HG03139 (cell line): ENCODE measurements at regions not wholly inside any gene's neighbourhood (a gene's known extent, or its start where the extent isn't known, plus 50 kb on each side); places are given as distances from the start of the nearest gene placed in this dataset.

Source experiments
- ATAC-seq: cut with Tn5 transposase; IDR thresholded peaks from one replicate; pipeline ENCODE4 v1.9.1; 2021; ENCODE audit not compliant: unreplicated experiment

DNA sequence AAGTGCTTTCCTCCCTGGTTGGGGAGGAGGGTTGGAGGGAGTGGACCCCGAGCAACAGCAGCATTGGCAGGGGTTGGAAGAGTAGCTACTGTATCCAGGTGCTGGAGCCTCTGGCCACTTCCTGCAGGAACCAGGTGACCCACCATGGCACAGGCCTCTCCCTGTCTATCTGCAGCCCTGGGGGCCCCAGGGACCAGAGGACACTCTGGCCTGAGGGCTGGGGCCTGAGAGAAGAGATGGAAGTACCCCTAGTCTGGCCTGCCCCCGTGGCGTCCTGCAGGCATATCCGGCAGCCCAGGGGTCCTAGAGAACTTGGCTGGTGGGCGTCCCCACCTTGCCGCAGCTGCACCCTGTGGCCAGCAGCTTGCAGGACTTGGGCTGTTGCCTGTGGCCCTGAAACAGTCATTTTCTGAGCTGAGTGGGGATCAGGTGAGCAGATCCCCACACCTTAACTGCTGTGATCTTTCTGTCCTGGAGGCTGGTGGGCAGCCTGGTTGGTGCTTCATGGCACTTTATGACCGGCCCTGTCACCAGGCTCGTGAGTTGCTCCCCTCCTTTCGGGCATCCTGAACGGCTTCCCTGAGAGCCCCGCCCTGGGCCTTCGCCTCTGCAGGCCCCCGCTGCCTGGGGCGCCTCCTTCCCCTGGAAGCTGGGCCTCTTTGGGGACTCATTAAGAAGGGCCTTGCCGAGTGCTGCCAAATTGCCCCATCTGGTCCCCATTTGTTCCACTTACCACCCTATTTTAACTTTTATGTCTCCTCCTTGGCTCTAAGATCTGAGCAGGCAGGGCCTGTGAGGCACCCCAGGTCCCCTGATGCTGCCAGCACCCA lies 298.6 kb downstream of the SEC14L1 start:
- no peak for ATAC-seq

DNA sequence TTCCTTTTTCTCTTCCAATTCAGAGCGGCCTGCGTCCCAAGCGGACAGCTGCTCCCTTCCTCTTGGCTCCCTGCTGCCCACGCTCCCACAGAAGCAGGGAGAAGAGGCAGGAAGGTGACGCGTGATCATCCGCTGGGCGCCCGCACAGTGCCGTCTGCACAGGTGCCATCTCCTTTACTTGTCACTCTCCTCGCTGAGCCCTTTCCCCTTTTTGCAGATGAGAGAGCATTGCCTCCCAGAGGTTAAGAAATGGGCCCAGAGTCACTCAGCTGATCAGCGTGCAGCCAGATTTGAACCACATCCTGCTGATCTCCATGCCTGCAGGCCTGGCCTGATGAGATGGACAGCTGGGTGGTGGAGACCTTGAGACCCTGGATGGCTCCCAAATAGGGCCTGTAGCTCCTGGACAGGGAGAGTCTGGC lies 299.8 kb downstream of the SEC14L1 start:
- ATAC-seq = no peak

DNA sequence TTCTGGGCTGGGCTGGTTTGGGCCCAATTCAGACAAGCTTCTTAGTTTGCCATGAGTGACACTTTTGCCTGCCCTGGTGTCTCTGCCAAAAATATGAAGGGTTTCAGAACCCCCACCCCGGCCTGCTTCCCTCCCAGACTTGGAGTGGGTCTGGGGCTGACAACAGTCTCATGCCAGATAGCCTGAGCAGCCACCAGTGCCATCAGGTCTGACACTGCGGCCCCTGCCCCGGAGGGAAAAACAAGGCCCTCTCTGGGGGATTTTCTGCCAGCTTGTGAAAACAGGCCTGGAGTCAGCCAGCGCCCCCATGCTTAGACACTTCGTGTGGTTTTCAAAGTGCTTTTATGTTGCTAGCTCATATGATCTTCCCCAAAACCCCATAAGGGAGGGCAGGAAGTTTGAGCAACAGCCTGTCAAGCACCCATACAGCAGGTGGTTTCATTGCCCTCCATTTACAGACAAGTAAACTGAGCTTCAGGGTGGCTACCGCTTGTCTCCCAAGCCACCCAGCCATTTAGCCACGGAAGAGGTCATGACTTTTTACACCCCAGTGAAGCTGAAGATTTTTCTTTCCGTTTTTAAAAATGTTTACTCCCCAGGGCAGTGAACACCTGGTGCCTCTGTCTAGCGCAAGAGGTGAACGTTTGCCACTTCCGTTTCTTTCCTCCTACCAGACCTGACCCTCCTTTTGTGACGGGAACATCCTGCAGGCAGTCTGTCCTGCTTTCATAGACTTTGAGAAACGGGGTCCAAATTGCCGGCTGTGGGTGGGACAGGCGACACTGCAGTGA lies 300.6 kb downstream of the SEC14L1 start:
- peak; percentile 45 for ATAC-seq

DNA sequence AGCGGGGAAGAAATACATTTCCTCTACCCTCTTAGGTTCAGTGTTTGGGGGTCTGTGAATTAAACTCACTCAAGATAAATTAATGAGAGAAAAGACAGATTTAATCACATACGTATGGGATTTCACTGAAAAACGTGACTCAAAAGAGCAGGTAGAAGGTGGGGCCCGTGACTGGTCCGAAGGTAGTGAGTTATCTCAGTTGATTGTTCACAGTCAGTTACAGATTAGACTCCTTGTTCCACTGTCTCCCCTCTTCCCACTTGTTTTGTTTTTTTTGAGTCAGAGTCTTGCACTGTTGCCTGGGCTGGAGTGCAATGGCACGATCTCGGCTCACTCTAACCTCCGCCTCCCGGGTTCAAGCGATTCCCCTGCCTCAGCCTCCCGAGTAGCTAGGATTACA lies 301.2 kb downstream of the SEC14L1 start:
- ATAC-seq = no peak

DNA sequence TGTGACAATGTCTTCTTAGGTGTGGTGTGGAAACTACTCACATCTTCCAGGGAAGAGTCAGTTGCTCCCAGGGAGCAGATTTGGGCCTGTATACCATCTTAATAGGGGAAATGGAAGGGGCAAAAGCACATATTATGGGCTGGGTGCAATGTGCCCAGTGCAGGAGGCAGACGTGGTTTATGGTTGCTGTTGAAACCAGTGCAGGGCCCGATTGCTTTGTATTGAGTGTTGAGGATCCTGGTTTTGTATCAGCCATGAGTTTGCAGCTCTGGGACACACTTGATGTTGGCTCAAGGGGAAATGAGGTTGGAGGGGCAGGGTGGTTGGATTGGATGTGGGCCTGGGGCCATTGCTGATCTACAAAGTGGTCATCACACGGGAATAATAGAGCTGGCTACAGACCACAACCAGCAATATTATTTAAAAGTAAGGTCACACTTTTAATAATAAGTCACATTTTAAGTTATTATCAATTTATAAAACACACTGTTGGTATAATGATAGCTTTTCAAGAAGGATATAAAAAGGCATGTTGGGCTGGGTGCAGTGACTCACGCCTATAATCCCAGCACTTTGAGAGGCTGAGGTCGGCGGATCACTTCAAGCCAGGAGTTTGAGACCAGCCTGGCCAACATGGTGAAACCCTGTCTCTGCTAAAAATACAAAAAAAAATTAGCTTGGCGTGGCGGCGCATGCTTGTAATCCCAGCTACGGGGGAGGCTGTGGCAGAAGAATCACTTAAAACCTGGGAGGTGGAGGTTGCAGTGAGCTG lies 302.4 kb downstream of the SEC14L1 start:
- no peak for ATAC-seq

DNA sequence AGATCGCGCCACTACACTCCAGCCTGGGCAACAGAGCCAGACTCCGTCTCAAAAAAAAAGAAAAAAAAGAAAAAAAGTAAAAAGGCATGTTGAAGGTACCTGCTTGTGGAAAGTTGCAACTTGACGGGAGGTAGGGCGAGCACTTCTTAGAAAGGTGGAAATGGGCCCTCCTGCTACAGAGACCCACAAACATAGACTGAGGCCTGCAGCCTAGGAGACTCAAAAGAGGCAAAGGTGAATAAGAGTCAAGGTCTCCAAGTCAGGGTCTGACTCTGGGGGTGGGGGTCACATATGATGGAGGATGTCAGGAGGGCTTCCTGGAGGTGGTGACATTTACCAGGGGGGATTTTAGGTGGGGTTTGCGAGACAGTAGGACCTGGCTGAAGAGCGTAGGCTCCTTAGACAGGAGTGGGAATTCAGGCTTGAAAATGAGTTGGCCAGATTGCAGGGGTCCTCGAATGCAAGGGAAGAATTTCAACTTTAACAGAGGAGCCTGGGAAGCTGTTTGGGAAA lies 303.0 kb downstream of the SEC14L1 start:
- no peak for ATAC-seq

DNA sequence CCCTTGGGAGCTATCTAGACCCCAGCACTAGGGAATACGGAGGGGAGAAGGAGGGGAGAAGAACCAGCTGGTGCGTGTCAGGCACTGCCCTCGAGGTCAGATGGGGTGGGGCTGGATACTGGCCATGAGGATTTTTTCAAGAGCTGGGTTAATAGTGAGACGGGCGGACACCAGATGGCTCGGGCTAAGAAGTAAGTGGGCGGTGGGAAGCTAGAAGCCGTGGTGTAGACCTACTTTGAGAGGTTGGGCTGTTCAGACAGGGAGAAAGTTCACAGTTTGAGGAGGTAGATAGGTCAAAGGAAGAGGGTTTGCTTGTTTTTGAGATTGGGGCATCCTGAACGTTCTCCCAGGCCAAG lies 303.8 kb downstream of the SEC14L1 start:
- no peak for ATAC-seq

DNA sequence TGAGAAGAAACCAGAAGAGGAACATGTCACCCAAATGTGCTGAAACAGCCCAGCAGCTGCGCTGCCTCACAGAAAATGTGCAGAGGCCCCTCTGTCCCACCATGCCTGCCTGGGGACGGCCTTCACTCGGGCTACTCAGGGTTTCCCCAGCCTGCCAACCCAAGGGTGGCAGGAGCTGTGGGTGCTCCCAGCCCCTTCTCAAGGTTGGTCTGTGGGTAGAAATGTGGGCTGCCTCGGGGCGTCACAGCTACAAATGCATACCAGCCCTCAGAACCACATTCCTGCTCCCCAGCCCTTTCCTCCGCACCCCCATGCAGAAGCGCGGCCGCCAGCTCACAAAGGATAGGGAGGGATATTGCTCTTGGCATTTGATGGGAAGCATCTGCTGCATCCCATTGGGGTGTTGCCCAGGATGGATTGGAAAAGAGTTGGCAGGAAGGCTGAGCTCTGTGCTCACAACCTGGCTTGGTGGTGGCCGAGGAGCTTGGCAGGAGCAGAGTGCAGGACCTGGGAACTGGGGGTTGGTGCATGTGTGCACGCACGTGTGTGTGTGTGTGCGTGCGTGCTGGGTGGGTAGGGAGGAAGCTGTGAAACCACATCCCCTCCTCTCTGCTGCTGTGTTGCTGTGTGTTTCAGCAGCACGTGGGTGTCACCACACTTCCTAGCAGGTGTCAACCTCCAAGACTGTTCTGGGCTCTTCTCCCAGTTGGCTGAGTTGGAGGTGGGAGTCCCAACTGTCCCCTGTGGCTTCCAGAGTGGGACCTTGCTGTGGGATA lies 304.4 kb downstream of the SEC14L1 start:
- peak; percentile 25 for ATAC-seq

DNA sequence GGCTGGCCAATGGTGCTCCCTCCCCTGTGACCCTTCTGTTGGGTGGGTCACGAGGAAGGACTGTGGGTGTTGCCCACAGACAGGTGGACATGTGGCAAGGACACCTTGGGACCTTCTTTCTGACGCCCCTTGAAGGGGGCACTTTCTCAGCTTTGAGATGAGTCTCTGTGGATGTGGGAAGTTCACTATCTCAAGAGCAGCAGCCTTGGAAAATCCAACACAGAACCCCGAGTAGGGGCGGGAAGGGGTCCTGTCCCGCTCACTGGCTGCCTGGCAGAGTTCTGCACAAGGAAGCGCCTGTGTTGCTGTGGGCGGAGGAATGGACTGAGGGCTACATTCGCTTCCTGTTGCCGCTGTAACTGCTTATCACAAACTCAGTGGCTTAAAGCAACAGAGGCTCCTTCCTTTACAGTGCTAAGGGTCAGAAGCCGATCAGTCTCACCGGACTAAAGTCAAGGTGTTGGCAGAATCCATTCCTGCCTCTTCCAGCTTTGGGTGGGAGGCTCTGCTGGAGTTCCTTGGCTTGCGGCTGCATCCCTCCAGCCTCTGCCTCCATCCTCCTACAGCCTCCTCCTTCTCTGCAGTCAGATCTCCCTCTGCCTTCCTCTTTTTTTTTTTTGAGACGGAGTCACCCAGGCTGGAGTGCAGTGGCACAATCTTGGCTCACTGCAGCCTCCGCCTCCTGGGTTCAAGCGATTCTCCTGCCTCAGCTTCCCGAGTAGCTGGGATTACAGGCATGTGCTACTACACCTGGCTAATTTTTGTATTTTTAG lies 305.2 kb downstream of the SEC14L1 start:
- no peak for ATAC-seq

DNA sequence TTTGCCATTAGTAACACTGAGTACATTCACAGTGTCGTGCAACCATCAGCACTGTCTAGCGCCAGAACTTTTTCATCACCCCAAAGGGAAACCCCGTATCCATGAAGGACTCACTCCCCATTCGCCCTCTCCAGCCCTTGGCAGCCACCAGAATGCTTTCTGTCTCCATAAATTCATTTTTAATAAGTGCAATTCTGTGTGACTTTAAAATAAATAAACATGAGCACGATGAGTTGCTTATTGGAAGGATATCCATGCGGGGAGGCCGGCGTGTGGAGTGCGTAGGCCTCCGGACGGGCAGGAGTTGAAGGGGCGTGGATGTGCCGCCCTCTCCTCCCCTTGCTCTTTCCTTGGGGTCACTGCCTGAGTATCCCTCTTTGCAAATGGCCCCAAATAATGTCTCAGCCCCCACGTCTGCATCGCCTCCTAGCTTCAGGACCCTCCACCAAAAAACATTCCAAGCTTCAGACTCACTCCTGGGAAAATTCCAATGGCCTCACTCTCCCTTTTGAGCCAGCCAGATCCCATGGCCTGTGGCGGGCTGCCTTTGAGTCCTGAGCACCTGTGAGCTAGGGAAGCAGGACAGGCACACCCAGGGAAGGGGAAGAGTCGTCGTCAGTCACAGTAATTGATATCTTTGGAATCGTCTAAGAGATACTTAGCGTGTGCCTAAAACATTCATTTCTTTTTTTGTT lies 306.3 kb downstream of the SEC14L1 start:
- ATAC-seq = no peak

DNA sequence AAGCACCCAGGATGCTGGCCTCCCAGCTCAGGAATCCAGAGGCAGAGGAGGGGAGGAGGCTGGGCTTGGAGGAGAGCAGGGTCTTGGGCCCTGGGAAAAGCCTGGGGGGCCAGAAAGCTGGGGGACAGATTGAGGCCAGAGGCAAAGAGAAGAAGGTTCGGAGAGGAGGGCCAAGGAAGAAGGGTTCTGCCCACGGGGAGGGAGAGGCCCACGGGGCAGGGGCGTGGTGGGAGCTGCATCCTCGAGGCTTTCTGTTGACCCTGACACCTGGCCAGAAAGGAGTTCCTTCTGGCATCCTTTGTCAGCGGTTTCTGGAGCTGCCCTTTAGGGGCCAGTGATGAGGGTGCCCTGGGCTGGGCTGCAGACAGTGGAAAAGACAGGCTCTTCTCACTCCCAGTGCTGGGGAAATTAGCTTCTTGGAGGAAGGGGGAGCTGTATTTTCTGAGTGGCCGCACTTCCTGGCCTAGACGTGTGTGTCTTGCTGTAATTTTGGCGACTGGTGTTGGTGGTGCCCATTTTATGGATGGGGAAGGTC lies 308.7 kb downstream of the SEC14L1 start:
- ATAC-seq = no peak

DNA sequence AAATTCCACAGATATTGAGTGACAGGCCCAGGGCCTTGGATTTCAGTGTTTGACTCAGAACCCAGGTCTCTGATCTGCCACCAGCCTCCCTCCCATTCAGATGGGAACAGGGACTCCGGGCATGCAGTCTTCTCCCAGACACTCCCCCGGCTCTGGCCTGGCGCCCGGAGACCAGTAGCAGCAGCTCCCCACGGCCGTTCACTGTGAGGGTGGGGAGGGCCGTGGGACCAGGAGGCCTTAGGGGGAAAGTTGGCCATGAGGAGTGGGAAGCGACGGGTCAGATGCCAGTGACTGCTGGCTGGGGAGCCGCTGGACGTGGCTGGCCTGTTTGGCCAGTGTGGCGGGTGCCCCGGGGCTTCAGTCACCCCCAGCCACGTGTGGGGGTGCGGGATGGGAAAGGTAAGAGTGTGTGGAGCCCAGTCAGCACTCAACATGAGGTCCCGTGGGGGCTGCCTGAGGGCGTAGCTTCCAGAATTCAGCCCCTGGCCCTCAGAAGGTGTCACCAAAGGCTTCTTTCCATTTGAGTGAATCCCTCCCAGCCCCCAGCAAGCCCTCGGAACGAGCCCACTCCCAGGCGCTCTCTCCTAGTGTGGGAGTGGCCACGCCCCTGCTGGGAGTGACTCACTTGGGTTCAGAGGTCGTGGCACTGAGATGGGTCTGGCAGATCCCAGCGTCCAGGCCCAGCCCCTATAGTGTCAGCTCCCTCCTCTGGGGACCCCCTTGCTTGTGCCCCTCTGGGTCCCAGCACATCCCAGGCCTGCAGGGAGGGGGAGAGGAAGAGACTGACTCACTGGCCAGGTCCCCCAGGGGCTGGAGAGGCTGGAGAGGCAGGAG lies 309.4 kb downstream of the SEC14L1 start:
- ATAC-seq = no peak

DNA sequence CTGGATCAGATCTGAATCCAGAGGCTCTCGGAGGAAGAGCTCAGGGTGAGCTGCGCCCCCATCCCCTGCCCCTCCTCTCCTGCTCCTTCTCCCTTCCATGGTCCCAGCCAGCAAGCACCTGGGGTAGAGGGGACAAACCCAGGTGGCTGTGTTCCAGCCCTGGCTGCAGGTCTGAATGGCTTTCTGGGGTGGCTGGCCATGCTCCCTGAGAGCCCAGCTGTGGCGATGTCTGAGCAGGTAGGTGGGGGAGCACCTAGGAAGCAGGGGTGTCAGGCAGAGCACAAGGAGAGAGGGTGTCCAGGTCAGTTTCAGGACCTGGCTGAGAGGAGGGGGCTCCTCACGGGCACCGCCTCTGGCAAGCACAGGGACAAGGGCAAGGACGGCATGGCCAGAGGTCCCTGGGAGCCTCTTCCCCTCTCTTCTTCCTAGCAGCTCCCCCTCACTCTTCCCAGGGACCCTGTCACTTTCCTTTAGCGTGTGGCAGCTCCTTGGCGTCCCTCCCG lies 310.0 kb downstream of the SEC14L1 start:
- ATAC-seq = no peak

DNA sequence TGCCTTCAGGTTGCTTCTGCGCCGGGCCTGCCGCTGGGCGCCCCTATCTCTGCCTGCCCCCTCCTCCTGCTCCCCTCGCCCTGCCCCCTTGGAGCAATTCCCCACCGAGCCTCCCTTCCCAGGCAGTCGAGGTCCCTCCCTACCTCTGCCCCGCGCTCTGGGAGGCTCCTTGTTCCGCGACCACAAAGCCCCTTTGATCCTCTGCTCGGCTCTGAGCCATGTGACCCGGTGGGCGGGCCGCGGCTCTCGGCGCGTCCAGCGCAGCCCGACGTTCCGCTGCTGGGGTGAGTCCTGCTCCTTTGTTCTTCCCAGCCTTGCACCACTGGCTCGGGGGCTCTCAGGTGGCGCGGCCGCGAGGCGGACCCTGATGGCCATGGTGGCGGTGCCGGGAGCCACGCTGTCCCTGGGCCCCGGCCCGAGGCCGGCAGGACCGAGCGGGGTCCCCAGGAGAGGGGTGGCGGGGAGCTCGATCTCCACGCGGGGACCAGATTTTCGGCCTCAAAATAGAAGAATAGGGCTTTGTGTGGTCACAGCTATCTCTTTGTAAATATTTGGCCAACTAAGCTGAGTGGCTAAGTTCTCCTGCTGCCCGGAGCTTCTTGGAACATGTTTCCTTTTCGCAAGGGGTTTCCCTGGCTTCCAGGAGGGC lies 310.6 kb downstream of the SEC14L1 start:
- no peak for ATAC-seq

DNA sequence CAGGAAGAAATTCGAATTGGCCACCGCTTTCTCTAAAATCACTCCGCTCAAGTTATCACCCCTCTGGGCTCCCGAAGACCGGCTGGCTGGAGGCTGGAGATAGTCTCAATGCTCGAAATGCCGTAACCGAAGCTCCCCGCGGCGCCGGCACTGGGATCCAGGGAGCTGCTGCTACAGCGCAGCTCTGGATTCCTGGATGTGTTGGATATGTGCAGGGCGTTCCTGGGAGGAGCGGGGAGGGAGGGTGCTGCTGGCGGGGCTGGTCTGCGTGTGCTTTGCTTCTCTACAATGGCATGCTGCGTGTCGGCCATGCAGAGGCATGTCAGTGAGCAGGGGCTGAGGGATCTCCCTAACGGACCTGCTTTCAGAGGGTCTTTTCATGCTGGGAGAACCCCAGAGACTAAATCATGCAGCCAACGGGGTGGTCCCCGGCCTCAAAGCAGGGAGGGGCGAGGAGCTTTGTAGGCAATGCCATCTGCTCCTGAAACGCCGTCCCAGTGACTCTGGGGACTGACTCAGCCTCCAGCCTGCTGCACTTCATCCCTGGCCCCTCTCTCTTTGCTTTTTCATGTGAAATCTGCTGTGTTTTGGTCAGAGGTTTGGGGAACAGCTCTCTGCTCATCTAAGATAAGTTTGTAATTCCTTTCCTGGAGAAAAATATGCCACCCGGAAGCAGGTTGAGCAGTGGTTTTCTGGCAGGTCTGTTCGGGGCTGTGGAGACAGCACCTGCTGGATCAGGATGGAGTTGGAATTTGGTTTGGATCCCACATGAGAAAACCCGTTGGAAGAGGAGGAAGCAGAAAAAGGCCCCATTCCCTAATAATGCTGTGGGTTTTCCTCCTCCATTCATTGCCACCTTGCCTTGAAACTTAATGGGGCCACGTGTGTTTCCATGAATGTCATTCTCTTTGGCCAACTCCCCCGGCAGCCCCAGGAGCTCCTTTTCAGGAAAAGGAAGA lies 311.4 kb downstream of the SEC14L1 start:
- no peak for ATAC-seq

DNA sequence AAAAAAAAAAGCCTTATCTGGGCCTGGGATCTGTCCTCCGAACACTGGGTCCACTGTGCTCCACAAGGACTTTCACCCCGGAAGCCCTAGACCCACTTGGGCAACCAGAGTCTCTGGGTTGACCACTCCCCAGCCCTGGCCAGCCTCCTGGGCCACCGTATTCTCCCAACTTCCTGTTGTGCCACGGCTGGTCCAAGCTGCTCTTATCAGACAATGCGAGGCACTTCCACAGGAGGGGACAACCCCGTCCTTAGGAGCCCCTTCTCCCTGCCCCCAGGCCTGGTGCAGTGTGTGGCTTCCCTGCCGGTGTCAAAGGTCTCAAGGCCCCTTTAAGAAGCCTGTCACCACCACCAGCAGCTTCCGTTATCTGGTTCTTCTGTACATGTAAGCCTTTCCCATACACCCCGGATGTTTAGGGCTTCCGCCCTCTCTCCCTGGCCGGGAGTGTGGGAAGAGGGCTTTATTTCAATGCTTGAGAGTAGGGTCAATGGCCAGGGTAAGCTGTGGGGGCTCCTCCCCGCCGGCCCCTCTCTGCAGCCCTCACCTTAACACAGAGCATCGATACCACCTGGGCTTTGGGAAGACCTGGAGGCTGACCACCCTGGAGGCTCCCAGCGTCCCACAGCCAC lies 313.0 kb downstream of the SEC14L1 start:
- ATAC-seq = no peak
